Liver (tissue), 8 donors: ENCODE measurements at regions not wholly inside any gene's neighbourhood (a gene's known extent, or its start where the extent isn't known, plus 50 kb on each side); places are given as distances from the start of the nearest gene placed in this dataset.

Experiments used
- DNase-seq: peaks from one replicate; pipeline ENCODE4 v3.0.0-alpha.2; 2017; ENCODE audit warnings: low spot score
- H3K27ac ChIP-seq, 2 donors: one replicate each; pipeline ENCODE4 v1.7.0; 2013; ENCODE audit warnings: inconsistent platforms in 2 of 2, low read length in 2 of 2, control low read depth in 1 of 2, low read depth in 1 of 2, mild to moderate bottlenecking in 1 of 2
- H3K27me3 ChIP-seq, 4 donors: one replicate each; pipeline versions ENCODE4 v1.6.1 to v1.7.0; 2013; ENCODE audit warnings: low read length in 3 of 4, inconsistent platforms in 1 of 4, mild to moderate bottlenecking in 1 of 4, moderate library complexity in 1 of 4; ENCODE audit not compliant: control insufficient read depth in 4 of 4, insufficient read depth in 4 of 4
- H3K36me3 ChIP-seq, 4 donors: one replicate each; pipeline versions ENCODE4 v1.6.1 to v1.7.0; 2013; ENCODE audit warnings: low read length in 3 of 4, mild to moderate bottlenecking in 3 of 4, low read depth in 1 of 4, moderate library complexity in 1 of 4; ENCODE audit not compliant: control insufficient read depth in 4 of 4, insufficient read depth in 3 of 4
- H3K4me1 ChIP-seq, 4 donors: one replicate each; pipeline versions ENCODE4 v1.6.1 to v1.7.0; 2013; ENCODE audit warnings: low read length in 3 of 4, mild to moderate bottlenecking in 3 of 4, moderate library complexity in 1 of 4; ENCODE audit not compliant: control insufficient read depth in 4 of 4, insufficient read depth in 4 of 4
- H3K4me3 ChIP-seq, 3 donors: one replicate each; pipeline versions ENCODE4 v1.6.1 to v1.7.0; 2013; ENCODE audit warnings: low read length in 3 of 3, control low read depth in 1 of 3, low read depth in 1 of 3, mild to moderate bottlenecking in 1 of 3
- H3K9ac ChIP-seq, 2 donors: one replicate each; pipeline ENCODE4 v1.7.0; 2013; ENCODE audit warnings: low read length in 2 of 2, mild to moderate bottlenecking in 2 of 2, moderate library complexity in 2 of 2, control low read depth in 1 of 2, low read depth in 1 of 2
- H3K9me3 ChIP-seq, 4 donors: one replicate each; pipeline versions ENCODE4 v1.6.1 to v1.7.0; 2013; ENCODE audit warnings: low read length in 3 of 4; ENCODE audit not compliant: control insufficient read depth in 4 of 4
- ATF3 ChIP-seq: IDR thresholded peaks from 2 replicates; pipeline ENCODE4 v1.6.1; 2016; ENCODE audit warnings: antibody characterized with exemption
- CTCF ChIP-seq: fragments of 150-350 bp; IDR thresholded peaks from 2 replicates; pipeline ENCODE4 v1.5.1; 2017; ENCODE audit warnings: improper control_type of control experiment, low read depth, low read length; ENCODE audit not compliant: missing input control
- FOXA1 ChIP-seq: IDR thresholded peaks from 2 replicates; pipeline ENCODE4 v1.6.1; 2016; ENCODE audit warnings: antibody characterized with exemption
- FOXA2 ChIP-seq: IDR thresholded peaks from 2 replicates; pipeline ENCODE4 v1.6.1; 2016; ENCODE audit warnings: antibody characterized with exemption
- GABPA ChIP-seq, 2 donors: IDR thresholded peaks in 1 of 2; conservative IDR thresholded peaks in 1 of 2; 2 replicates each; pipeline ENCODE4 v1.6.1; 2016; ENCODE audit warnings: antibody characterized with exemption in 2 of 2, mild to moderate bottlenecking in 1 of 2, moderate library complexity in 1 of 2
- HNF4G ChIP-seq: IDR thresholded peaks from 2 replicates; pipeline ENCODE4 v1.6.1; 2016; ENCODE audit warnings: antibody characterized with exemption
- RAD21 ChIP-seq, 2 donors: IDR thresholded peaks; 2 replicates each; pipeline ENCODE4 v1.6.1; 2016; ENCODE audit warnings: antibody characterized with exemption in 2 of 2, mild to moderate bottlenecking in 2 of 2
- REST ChIP-seq: IDR thresholded peaks from 2 replicates; pipeline ENCODE4 v1.6.1; 2016; ENCODE audit warnings: antibody characterized with exemption, mild to moderate bottlenecking
- SP1 ChIP-seq: IDR thresholded peaks from 2 replicates; pipeline ENCODE4 v1.6.1; 2018; ENCODE audit warnings: antibody characterized with exemption, mild to moderate bottlenecking
- TAF1 ChIP-seq: conservative IDR thresholded peaks from 2 replicates; pipeline ENCODE4 v1.6.1; 2016; ENCODE audit warnings: antibody characterized with exemption, mild to moderate bottlenecking
- WGBS: extraction: QIAGEN DNeasy Blood & Tissue Kit; methylation state at CpG from one replicate; pipeline ENCODE4 v1.1.7; 2013; 5-methylcytosine and 5-hydroxymethylcytosine counted together
- TF ChIP-seq, protein P1 (sequence below): IDR thresholded peaks from 2 replicates; pipeline ENCODE4 v1.6.1; 2016; ENCODE audit warnings: antibody characterized with exemption
- TF ChIP-seq, protein P2 (sequence below): IDR thresholded peaks from 2 replicates; pipeline ENCODE4 v1.6.1; 2016; ENCODE audit warnings: antibody characterized with exemption
- donor health status: healthy.
- donor health status: healthy.
- donor health status: healthy.
- donor health status: healthy.
- donor health status: healthy.

DNA sequence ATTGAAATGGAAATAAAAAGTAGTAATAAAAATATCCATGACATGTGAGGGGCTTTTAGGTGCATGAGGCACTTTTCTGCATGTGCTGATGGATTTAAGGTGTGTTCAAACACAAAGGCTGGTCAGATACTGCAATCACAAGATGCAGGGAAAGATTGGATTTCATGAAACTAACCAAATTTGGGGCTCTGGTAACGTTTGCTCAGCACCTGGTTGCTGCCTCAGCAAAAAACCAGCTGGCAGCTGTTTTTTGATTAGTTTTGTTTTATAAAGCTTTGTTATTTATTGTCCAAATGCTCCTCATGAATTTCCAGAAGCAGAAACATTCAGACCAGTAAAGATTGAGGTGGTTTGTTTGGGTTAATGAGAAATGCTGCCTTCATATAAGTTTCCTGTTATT lies 195.7 kb upstream of the NRG3 start:
- TF ChIP-seq TAF1: no peak
- TF ChIP-seq REST: no peak
- no peak for TF ChIP-seq FOXA1
- TF ChIP-seq, protein P1, sequence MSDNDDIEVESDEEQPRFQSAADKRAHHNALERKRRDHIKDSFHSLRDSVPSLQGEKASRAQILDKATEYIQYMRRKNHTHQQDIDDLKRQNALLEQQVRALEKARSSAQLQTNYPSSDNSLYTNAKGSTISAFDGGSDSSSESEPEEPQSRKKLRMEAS: no peak
- TF ChIP-seq, protein P2, sequence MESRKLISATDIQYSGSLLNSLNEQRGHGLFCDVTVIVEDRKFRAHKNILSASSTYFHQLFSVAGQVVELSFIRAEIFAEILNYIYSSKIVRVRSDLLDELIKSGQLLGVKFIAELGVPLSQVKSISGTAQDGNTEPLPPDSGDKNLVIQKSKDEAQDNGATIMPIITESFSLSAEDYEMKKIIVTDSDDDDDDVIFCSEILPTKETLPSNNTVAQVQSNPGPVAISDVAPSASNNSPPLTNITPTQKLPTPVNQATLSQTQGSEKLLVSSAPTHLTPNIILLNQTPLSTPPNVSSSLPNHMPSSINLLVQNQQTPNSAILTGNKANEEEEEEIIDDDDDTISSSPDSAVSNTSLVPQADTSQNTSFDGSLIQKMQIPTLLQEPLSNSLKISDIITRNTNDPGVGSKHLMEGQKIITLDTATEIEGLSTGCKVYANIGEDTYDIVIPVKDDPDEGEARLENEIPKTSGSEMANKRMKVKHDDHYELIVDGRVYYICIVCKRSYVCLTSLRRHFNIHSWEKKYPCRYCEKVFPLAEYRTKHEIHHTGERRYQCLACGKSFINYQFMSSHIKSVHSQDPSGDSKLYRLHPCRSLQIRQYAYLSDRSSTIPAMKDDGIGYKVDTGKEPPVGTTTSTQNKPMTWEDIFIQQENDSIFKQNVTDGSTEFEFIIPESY: no peak
- TF ChIP-seq CTCF: no peak
- TF ChIP-seq ATF3: no peak
- no peak for TF ChIP-seq FOXA2
- TF ChIP-seq GABPA (IDR thresholded peaks at IDR 0.05 in 1 of 2, conservative IDR thresholded peaks at IDR 0.05 in 1 of 2): no peak
- no peak for TF ChIP-seq HNF4G
- H3K9me3 ChIP-seq: no peaks in the 10 kb centered on the region
- H3K4me3 ChIP-seq: no peak overlapping the region
- H3K9ac ChIP-seq: no peak overlapping the region
- H3K27ac ChIP-seq: no peak overlapping the region
- no peak for DNase-seq
- H3K27me3 ChIP-seq: no peaks in the 10 kb centered on the region
- no peaks in the 10 kb centered on the region for H3K36me3 ChIP-seq
- no peaks in the 10 kb centered on the region for H3K4me1 ChIP-seq
- WGBS: 15% methylated on average over 1 of the region's 1 CpG

DNA sequence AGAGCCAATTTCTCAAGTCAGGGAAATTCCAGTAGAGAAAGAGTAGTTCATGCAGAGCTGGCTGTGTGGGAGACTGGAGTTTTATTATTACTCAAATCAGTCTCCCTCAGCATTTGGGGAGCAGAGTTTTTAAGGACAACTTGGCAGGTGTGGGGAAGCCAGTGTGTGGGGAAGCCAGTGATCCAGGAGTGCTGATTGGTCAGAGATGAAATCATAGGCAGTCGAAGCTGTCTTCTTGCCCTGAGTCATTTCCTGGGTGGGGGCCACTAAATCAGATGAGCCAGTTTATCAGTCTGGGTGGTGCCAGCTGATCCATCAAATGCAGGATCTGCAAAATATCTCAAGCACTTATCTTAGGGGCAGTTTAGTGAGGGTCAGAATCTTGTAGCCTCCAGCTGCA lies 194.6 kb upstream of the NRG3 start:
- Histone ChIP-seq H3K27ac (no peak overlapping the region), H3K4me3 (no peak overlapping the region), H3K9ac (no peak overlapping the region), H3K9me3 (no peaks in the 10 kb centered on the region), H3K4me1 (no peaks in the 10 kb centered on the region), H3K36me3 (no peaks in the 10 kb centered on the region), H3K27me3 (no peaks in the 10 kb centered on the region)
- no peak for TF ChIP-seq SP1
- no peak for TF ChIP-seq RAD21 (IDR thresholded peaks at IDR 0.05)
- no peak for DNase-seq
- WGBS: 53% methylated on average over 1 of the region's 1 CpG
